ENCODE measurements at regions not wholly inside any gene's neighbourhood (a gene's known extent, or its start where the extent isn't known, plus 50 kb on each side); places are given as distances from the start of the nearest gene placed in this dataset.

DNA sequence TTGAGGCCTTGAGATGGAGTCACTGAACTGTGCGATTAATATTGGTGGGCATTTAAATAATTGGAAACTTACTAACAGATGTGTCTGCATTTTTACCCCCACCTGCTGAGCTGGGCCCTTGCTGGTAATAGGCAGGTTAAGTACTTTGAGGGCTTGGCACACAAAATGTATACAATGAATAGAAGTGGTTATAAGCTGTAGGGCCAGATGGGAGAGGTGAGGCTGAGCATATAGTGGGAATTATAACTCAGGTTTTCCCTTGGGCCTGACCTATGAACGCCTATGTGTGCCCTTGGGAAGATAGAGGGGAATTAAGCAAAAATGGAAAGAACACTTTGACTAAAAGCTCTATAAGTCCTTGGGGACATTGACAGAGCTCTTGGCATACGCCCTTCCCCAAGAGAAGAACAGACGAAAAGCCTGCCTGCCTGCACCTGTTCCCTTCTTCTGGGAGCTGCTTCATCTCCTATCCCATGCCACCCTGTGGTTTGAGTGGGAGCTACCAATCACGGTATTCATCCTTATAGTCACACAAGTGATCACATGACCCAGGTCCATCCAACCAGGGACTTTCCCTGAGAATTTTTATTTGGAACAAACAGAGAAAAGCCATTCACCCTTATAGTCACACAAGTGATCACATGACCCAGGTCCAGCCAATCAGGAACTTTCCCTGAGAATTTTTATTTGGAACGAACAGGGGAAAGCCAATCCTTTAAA lies 260.7 kb upstream of the CSF3R start:
- no peak for DNase-seq (ENCODE audit: low read depth in 2 of 2)

DNA sequence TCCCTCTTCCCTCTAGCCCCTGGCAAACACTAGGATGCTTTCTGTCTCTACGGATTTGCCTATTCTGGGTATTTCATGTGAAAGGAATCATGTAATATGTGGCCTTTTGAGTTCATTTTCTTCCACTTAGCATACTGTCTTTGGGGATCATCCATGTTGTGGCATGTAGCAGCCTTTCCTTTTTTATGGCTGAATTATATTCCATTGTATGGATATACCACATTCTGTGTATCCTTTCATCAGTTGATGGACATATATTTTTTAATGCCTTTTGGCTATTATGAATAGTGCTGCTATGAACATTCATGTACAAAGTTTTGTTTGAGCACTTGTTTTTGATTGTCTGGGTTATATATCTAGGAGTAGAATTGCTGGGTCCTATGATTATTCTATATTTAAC lies 258.4 kb upstream of the CSF3R start:
- no peak for DNase-seq (ENCODE audit: low read depth in 2 of 2)

DNA sequence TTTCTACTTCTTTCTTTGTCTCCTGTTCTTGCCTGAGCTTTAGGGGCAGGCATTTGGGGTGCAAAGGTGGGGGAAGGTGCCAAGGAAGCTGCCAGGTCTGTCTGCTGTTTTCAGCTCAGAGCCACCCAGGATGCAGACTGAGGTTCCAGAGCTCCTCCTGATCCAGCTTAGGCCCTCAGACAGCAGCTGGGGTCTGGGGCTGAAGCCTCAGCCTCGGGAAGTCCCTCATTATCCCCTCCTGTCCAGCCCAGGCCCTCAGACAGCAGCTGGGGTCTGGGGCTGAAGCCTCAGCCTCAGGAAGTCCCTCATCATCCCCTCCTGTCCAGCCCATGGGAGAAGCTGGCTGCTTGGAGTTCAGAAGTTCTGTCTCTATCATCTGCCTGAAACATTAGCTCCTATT lies 257.7 kb upstream of the CSF3R start:
- no peak for DNase-seq (ENCODE audit: low read depth in 2 of 2)

DNA sequence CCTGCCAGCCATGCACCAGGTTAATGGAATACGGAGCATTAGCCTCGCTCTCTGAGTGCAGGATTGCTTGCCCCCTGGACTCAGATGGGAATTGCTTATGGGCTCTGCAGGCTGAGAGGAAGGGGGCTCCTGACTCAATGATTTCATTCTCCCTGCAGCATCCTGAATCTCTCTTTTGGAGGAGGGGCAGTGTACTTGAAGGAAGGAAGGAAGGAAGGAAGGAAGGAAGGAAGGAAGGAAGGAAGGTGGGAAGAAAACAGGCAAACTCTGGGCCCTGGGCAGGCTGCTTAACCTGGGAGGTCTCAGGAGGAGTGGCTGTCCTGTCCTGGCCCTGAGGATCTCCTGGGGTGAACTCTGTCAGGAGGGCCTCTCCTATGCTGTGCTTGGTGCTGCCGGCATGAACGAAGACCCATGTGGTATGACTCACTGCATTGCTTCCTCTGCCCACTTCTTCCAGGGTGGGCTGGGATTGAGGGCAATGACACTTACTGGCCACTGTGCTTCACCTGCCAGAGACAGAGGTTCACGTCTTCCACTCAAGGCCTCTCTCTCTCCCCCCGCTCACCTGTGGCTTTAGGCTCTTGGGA lies 257.1 kb upstream of the CSF3R start:
- no peak for DNase-seq (ENCODE audit: low read depth in 2 of 2)

DNA sequence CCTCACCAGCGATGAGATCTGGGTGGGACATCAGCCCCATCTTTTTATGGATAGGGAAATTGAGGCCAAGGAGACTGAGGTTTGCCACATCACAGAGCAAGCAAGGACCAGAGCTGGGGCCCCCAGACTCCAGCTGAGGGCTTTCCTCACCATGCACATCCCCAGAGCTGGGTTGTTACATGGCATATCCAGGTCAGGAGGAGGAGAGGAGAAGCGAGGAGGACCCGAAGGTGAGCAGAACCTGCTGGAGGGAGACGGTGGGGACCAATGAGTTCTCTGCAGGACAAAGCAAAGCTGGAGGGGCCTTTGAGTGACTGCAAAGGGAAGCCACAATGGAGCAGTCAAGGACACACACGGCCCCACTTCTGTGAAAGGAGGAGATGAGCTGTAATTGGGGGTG lies 255.5 kb upstream of the CSF3R start:
- DNase-seq (ENCODE audit: low read depth in 2 of 2) = no peak

DNA sequence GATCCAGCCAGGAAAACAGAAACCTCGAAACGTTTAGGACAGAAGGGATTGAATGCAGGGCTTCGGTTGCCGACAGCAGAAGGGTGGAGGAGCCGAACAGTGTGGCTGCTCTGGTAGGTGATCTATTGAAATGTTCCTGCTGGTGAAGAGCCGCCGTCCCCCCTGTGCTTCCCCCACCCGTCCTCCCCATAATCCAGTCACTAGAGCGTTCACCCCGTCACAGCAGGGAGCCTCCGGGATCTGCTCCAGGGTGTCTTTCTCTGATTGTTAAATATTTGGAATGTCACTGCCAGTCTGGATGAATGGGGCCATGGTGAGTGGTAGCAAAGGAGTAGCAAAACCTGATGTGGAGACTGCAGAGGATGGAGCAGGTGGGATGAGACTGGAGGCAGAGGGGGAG lies 255.1 kb upstream of the CSF3R start:
- DNase-seq (ENCODE audit: low read depth in 2 of 2) = no peak

DNA sequence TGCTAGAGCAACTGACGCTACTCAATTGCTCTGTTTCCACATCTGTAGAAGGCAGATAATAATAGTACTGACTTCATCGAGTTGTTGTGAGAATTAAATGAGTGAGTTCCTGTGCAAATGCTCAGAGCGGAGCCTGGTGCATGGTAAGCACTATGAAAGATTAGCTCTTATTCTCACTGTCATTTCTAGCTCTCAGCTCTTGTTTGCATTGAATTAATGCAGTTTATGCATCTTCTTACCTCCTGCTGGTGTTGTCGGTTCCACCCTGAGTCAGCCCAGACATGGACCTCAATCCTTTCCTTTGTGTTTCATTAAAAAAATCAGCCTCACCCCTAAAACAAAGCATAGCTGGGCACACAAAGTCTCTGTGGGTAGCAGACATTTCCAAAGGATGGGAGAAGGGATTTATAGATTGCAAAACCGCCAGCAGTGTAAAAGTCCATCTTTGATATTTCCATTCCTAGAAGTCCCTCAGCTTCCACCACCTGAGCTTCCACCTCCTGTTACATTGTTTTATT lies 254.4 kb upstream of the CSF3R start:
- DNase-seq (ENCODE audit: low read depth in 2 of 2) = no peak

DNA sequence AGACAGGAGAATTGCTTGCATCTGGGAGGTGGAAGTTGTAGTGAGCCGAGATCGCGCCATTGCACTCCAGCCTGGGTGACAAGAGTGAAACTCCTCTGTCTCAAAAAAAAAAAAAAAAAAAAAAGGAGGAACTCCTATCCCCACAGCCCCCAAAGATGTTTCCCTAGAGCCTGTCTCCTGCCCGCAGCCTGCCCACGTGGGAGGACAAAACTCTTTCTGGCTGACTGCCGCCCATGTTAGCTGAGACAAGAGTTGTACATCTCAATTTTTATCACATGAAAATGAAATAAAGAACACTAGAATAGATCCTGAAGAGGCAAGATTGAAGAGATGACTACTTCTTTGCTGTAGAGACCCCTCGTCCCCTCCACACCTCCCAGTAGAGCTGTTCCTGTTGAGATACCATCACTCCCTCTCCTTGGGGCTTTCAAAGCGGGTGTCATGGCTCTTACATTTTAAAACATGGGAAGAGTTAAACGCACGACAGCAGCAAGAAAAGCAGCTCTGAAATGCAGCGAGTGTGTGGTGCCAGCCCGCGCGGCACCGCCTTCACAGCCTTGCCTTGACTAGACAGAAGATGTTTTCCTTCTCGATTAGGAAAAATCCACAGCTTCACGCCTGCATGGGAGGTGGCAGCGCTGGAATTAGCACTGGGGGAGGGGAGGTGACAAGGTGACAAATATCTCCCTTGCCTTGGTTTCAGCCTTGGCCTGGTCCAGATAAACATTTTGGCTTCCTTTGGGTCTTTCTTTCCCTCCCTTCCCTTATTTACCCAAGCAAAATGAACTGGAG lies 253.4 kb upstream of the CSF3R start:
- DNase-seq (ENCODE audit: low read depth in 2 of 2) = no peak

DNA sequence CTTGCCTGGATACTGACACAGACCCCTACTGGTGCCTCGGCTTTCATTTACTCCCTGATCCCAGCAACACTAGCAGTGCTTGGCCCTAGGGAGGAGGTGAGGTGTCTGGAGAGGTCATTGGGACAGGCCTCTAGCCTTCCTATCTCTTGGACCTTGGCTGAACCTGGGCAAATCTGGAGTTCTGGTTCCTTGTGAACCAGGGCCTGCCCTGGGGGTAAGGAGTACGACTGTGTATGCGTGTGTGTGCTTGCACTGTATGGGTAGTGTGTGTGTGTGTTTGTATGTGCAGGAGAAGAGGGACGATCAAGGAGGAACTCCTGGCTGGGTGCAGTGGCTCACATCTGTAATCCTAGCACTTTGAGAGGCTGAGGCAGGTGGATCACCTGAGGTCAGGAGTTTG lies 252.7 kb upstream of the CSF3R start:
- no peak for DNase-seq (ENCODE audit: low read depth in 2 of 2)

DNA sequence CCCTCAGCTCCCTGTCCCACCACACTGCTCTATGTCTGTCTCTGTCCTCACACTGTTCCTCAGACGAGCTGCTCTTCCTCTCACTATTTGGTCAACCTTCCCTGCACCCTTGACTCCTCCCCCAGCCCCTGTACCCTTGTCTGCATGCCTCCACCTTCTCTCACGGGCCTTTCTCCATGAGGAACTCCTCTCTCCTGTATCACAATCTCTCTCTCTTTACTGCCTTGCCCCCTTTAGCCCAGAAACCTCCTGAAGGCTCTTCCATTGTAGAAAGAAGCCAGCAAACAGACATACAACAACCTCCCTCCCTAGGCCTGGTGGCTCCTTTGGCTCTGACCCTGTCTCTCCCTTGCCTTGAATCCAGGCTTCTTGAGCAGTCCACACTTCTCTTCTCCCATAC lies 251.6 kb upstream of the CSF3R start:
- no peak for DNase-seq (ENCODE audit: low read depth in 2 of 2)

DNA sequence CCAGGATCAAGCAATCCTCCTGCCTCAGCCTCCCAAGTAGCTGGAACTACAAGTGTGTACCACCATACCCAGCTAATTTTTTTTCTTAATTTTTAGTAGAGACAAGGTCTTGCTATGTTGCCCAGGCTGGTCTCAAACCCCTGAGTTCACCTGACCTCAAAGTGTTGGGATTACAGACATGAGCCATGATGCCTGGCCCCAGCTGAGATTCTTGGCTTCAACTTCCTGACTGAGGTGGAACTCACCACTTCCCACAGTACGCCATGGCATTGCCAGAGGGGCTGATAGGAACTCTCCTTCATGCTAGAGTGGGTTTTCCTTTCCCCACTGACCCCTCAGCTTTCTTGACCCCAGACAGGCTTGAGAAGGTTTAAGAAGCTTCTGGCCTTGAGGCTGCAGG lies 251.0 kb upstream of the CSF3R start:
- no peak for DNase-seq (ENCODE audit: low read depth in 2 of 2)

DNA sequence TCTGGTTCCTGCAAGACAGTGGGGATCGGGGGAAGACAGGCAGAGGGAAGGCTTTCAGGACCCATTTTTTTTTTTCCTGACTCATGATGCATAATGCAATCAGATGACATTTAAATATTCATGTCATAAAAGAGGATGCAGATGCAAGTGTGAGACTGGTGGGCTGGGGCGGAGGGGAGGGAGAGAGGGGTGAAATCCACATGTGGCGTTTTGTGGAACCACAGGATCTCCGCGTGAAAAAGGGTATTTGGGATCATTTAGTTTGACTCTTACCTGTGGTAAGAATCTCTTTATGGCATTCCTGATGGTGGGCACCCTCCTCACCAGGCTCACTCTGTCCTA lies 249.3 kb upstream of the CSF3R start:
- no peak for DNase-seq (ENCODE audit: low read depth in 2 of 2)

DNA sequence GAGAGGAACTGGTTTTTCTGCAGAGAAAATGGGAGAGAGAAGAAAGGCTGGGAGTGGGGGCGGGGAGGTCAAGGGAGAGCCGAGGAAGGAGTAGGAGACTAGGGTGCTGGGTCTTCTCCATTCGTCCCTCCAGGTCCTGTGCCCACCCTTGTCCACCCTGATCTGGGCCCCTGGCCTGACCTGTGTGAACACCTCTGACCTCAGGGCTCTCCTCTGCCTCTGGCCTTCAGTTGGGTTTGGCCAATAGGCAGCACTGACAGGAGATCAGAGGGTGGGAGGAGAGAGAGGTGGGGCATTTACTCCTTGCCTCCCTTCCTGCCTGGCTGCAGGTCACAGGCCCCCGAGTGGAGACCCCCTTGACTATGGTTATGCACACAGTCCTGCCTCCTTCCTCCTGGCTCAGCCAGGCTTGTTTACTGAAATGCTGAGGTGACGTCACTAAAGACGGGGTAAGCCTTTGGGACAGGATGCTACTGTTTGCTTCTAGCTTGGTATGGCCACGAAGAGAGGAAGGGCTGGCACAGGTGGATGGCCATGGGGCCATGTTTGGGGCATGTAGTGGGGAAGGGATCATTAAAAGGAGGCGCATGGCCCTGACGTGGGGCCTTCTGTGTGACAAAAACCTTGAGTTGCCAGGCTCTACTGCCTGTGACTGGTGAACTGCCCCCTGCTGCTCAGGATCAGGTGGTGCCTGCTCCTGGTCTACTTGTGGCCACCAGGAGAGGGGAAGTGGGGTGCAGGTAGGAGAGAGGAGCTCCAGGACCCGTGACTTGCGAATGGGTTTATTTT lies 248.7 kb upstream of the CSF3R start:
- no peak for DNase-seq (ENCODE audit: low read depth in 2 of 2)

DNA sequence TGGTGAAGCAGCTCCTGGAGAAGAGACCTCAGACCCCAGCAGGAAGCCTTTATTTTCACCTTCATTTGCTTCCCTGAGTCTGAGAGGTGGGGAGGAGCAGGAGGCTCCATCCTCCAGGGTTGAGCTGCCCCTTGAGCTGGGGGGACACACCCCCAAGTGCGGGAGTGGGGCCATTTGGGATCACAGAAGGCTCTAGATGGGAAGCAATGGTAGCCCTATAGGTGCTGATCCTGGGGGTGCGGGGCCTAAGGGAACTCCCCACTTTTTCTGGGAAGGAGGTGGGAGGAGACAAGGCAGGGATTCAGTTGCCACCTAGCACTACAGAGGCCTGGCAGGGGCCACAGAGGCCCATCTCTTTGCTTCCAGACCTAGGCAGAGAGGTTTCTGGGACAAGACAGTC lies 247.9 kb upstream of the CSF3R start:
- DNase-seq (ENCODE audit: low read depth in 2 of 2) = no peak

DNA sequence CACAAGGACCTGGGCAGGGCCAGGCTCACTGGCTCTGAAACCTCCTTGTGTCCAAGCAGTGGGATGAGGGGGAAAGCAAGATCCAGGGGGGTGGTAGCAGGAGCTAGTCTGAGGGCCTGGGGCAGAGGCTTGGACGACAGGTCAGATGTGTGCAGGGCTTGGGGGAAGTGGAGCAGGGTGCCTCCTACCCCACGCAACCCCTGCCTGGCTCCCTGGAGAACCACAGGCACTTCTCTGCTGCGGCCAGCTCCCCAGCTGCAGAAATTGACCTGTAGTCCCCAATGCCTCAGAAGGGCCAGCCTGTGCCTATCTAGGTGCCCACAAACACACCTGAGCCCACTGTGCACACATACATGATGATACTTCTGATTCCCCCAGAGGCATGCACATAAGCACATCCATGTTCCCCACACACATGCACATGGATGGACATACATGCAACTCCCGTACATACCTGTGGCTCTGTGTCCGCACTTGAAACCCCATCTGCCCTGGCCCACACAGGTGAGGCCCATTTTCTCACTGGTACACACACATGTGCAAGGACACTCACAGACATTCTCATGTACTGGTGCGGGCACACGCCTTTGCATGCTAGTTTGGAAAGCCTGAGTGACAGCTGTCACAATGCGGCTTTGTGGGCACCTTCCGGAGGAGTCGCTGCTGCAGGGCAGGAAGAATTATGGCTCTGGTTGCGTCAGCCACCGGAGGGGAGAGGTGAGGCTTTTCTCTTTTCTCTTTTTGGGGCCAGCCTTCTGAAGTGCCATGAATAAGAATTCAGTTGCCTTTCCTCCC lies 247.2 kb upstream of the CSF3R start:
- DNase-seq (ENCODE audit: low read depth in 2 of 2) = no peak

DNA sequence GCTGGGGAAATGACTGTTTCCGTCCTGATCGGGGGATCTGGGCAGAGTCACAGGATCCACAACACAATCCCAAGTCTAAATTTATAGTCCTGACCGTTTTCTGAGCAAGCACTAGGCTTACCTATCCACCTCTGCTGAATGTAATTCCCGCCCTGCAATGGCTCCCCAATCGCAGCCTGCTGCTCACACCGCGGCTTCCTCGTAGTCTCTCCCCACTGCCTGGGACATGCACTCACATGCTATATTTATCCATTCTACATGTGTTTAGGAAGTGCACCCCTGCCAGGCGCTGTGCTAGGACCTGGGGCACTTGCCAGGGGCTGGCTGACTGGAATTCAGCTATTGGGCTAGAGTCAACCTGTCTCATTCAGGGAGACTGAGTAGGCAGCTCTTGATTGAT lies 246.6 kb upstream of the CSF3R start:
- DNase-seq (ENCODE audit: low read depth in 2 of 2) = no peak

DNA sequence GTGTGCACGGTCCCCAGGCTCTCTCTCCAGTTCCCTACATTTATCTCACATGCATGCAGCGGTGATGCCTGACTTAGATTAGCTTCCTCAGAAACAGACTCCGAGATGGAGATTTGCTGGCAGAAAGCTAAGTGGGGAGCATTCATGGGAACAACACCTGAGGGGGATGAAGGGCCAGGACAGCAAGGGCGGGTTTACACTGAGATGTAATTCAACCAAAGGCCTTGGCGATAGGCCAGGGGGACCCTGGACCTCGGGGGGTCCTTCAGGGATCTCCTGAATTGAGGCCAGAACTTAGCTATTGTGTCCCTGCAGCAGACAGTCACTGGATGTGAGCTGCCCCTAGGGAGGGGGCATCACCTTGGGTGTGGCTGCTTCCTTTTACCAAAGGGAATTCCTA lies 246.1 kb upstream of the CSF3R start:
- no peak for DNase-seq (ENCODE audit: low read depth in 2 of 2)

DNA sequence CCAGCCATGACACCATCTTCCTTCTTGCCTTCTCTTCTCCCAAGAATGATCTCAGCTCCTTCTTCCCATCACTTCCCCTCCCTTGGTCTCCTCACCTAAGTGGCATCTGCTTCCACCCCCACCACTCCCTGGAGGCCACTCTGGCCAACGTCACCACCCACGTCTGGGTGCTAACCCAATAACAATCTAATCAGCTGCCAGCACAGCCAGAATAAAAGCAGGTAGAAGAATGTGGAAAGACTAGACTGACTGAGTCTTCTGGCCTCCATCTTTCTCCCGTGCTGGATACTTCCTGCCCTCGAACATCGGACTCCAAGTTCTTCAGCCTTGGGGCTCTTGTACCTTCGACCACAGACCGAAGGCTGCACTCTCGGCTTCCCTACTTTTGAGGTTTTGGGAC lies 245.3 kb upstream of the CSF3R start:
- DNase-seq (ENCODE audit: low read depth in 2 of 2) = no peak

DNA sequence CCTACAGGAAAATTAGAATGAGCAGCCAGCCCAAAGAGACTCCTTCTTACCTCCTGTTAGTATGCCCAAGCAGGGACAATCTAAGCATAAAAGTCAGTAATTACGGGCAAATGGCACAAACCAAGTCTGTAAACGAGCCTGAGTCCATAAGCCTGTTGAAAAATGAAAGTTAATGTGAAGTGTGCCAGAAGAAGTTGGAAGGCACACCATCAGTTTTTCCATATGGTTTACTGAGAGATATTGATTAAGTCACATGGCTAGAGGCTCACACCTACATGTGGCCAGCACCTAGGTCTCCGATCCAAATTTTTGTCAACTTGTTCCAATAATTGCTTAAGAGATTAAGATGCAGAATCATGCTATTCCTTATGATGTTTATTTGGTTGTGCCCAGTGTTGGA lies 242.4 kb upstream of the CSF3R start:
- no peak for DNase-seq (ENCODE audit: low read depth in 2 of 2)

DNA sequence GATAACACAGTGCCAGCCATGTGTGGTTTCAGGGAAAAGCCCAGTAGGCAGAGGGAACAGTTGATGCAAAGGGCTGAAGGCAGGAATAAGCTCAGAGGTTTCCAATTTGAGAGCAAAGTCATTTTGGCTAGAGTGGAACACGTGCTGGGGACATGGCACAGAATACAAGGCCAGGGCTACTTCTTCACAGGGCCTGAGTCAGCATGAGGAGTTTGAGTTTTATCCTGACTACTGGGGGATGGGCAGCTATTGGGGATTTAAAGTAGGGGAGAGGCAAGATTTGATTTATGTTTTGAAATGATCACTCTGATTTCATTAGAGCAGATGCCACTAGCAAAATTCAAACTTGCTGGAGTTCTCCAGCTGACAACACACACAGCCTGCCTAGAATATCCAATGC lies 241.1 kb upstream of the CSF3R start:
- DNase-seq (ENCODE audit: low read depth in 2 of 2) = no peak

DNA sequence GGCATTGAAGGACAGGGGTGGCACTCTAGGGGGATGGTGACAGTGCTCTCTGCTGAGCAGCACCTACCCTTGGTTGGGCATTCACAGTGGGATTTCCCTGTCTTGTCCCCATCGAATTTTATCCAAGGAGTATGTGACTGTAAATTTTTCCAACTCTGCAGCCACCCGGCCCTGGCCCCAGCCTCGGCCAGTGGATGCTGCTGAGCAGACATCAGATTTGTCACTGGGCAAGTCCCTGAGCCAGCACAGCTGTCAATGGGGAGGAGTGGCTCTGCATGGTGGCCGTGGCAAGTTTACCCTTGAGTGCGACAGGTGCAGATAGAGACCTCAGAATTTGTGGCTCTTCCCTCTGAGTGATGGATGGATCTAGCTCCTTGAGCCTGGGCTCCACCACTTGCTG lies 240.2 kb upstream of the CSF3R start:
- DNase-seq (ENCODE audit: low read depth in 2 of 2) = no peak

DNA sequence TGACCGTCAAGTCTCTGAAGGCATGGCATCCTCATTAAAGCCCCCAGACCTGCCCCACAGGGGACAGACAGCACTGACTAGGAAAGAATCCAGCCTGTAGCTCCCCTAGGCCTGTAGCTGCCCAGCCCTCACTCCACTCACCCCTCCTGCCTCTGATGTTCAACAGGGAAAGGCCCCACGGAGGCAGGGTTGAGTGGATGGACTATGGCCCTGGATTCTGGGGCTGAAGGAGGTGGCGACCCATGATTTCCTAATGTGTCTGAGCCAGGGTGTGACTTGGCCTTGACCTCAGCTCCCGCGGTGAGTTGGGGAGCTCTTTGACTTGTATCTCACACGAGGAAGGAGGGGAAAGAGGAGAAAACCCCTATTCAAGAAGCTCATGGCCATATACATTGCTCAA lies 238.5 kb upstream of the CSF3R start:
- DNase-seq (ENCODE audit: low read depth in 2 of 2) = no peak
